GM12878 (cell line): ENCODE measurements at regions not wholly inside any gene's neighbourhood (a gene's known extent, or its start where the extent isn't known, plus 50 kb on each side); places are given as distances from the start of the nearest gene placed in this dataset.

Experiments
- ATAC-seq: fragments of 200-7000 bp; cut with Tn5 transposase; 3 replicates; pipeline ENCODE4 v1.9.1; 2020; ENCODE audit warnings: mild to moderate bottlenecking, moderate library complexity
- BruUV-seq: library from RNA; stranded (reverse); fragments of 400-500 nt; replicated peaks from 2 replicates; lab custom pipeline; 2021; lab: Mats Ljungman, UMichigan
- CTCF ChIA-PET: fragments of 300-600 bp; sonication (Branson Sonifier 250); formaldehyde crosslinking; extraction: SDS; loops from one replicate; lab custom pipeline; 2021; ENCODE audit warnings: inconsistent platforms; lab: Yijun Ruan, JAX
- POLR2A ChIA-PET: fragments of 350-600 bp; formaldehyde crosslinking; extraction: SDS; loops from one replicate; lab custom pipeline; 2021; ENCODE audit warnings: inconsistent platforms; lab: Charles Lee
- RAD21 ChIA-PET: fragments of 300-600 bp; sonication (Branson Sonifier 250); formaldehyde crosslinking; loops from one replicate; lab custom pipeline; 2023; ENCODE audit warnings: antibody characterized with exemption; ENCODE audit not compliant: unreplicated experiment; lab: Charles Lee
- SMC1A ChIA-PET: fragments of 300-600 bp; sonication (Branson Sonifier 250); formaldehyde crosslinking; loops from one replicate; lab custom pipeline; 2023; ENCODE audit not compliant: unreplicated experiment, uncharacterized antibody; lab: Charles Lee
- DNase-seq: peaks from one replicate; pipeline ENCODE4 v3.0.0-alpha.2; 2011; ENCODE audit warnings: low read depth, low spot score
- FAIRE-seq: peaks from 3 replicates; lab custom pipeline; 2011; peaks lifted over from hg19 to GRCh38; lab: Jason Lieb, UNC
- H2AFZ ChIP-seq: 2 replicates; pipeline ENCODE4 v1.6.0; 2011; ENCODE audit warnings: low read depth, low read length, control low read depth; ENCODE audit not compliant: control insufficient read depth
- H3K27ac ChIP-seq: 2 replicates; pipeline ENCODE4 v1.5.1; 2011; ENCODE audit warnings: control low read depth; ENCODE audit not compliant: control insufficient read depth, insufficient read depth
- H3K27me3 ChIP-seq, 2 experiments: replicated peaks in 1 of 2; 2 replicates each; pipeline versions ENCODE4 v1.6.0 to v1.6.1; 2011; ENCODE audit warnings: low read length in 1 of 2; ENCODE audit not compliant: control insufficient read depth in 2 of 2, insufficient read depth in 2 of 2
- H3K36me3 ChIP-seq, 2 experiments: 2 replicates each; pipeline ENCODE4 v1.5.1; 2011; ENCODE audit warnings: low read length in 1 of 2; ENCODE audit not compliant: control insufficient read depth in 2 of 2, insufficient read depth in 2 of 2
- H3K4me1 ChIP-seq: 2 replicates; pipeline ENCODE4 v1.6.1; 2011; ENCODE audit warnings: mild to moderate bottlenecking, low read length, moderate library complexity, mixed read lengths; ENCODE audit not compliant: control insufficient read depth, insufficient read depth
- H3K4me2 ChIP-seq: 2 replicates; pipeline ENCODE4 v1.6.0; 2011; ENCODE audit warnings: control low read depth; ENCODE audit not compliant: control insufficient read depth, insufficient read depth
- H3K4me3 ChIP-seq: fragments of 200-600 bp; sonication (generic); 2 replicates; pipeline ENCODE4 v1.5.1; 2016
- H3K79me2 ChIP-seq: 2 replicates; pipeline ENCODE4 v1.6.0; 2011; ENCODE audit warnings: low read length; ENCODE audit not compliant: control insufficient read depth, insufficient read depth
- H3K9ac ChIP-seq: 2 replicates; pipeline ENCODE4 v1.8.0; 2011; ENCODE audit warnings: low read length, control low read depth, mixed read lengths; ENCODE audit not compliant: control insufficient read depth, insufficient read depth
- H3K9me3 ChIP-seq: replicated peaks from 3 replicates; pipeline ENCODE4 v1.5.1; 2011; ENCODE audit warnings: mild to moderate bottlenecking, low read length; ENCODE audit not compliant: control insufficient read depth, insufficient read depth
- H4K20me1 ChIP-seq: 2 replicates; pipeline ENCODE4 v1.6.0; 2011; ENCODE audit not compliant: control insufficient read depth, insufficient read depth
- BCL11A ChIP-seq: IDR thresholded peaks from 2 replicates; pipeline ENCODE4 v1.6.1; 2011; ENCODE audit warnings: low read depth, low read length
- BMI1 ChIP-seq: fragments of 450-650 bp; IDR thresholded peaks from 2 replicates; pipeline ENCODE4 v1.6.1; 2016; ENCODE audit warnings: mild to moderate bottlenecking, moderate library complexity, borderline replicate concordance
- CBX3 ChIP-seq: fragments of 200-600 bp; sonication (generic); IDR thresholded peaks from 2 replicates; pipeline ENCODE4 v1.6.1; 2016; ENCODE audit warnings: low read depth, borderline replicate concordance
- CEBPB ChIP-seq, 2 experiments: fragments of 150-350 bp in 1 of 2; IDR thresholded peaks; 2 replicates each; pipeline ENCODE4 v1.6.1; 2012 to 2014; ENCODE audit warnings: low read depth in 2 of 2, low read length in 2 of 2, borderline replicate concordance in 1 of 2, inconsistent platforms in 1 of 2
- EED ChIP-seq: sonication (generic); IDR thresholded peaks from 2 replicates; pipeline ENCODE4 v1.6.1; 2016; ENCODE audit warnings: antibody characterized with exemption, low read depth
- GABPA ChIP-seq: IDR thresholded peaks from 2 replicates; pipeline ENCODE4 v1.6.1; 2014; ENCODE audit warnings: antibody characterized with exemption, low read depth, mild to moderate bottlenecking, inconsistent platforms
- MEF2B ChIP-seq: fragments of 450-650 bp; IDR thresholded peaks from 2 replicates; pipeline ENCODE4 v1.6.1; 2018; ENCODE audit warnings: mild to moderate bottlenecking, moderate library complexity; ENCODE audit not compliant: partially characterized antibody, poor library complexity, severe bottlenecking
- MTA3 ChIP-seq: IDR thresholded peaks from 2 replicates; pipeline ENCODE4 v1.6.1; 2012; ENCODE audit warnings: low read length, inconsistent platforms, borderline replicate concordance
- RAD51 ChIP-seq: fragments of 450-650 bp; IDR thresholded peaks from 2 replicates; pipeline ENCODE4 v1.6.1; 2016; ENCODE audit warnings: moderate library complexity, mild to moderate bottlenecking, inconsistent platforms
- SIN3A ChIP-seq: IDR thresholded peaks from 2 replicates; pipeline ENCODE4 v1.6.1; 2012; ENCODE audit warnings: low read depth, low read length, improper control_type of control experiment
- SIX5 ChIP-seq: IDR thresholded peaks from 2 replicates; pipeline ENCODE4 v1.6.1; 2011; ENCODE audit warnings: mild to moderate bottlenecking, low read depth, low read length, moderate library complexity; ENCODE audit not compliant: severe bottlenecking
- SMARCA5 ChIP-seq: fragments of 450-650 bp; IDR thresholded peaks from 2 replicates; pipeline ENCODE4 v1.6.1; 2017; ENCODE audit warnings: mild to moderate bottlenecking
- SREBF2 ChIP-seq: IDR thresholded peaks from 2 replicates; pipeline ENCODE4 v1.6.1; 2012; ENCODE audit warnings: mild to moderate bottlenecking, low read length
- SRF ChIP-seq, 2 experiments: IDR thresholded peaks; 2 replicates each; pipeline ENCODE4 v1.6.1; 2011; ENCODE audit warnings: low read depth in 2 of 2, low read length in 2 of 2, mild to moderate bottlenecking in 1 of 2, moderate library complexity in 1 of 2
- ZNF24 ChIP-seq: fragments of 450-650 bp; IDR thresholded peaks from 2 replicates; pipeline ENCODE4 v1.6.1; 2017; ENCODE audit warnings: antibody characterized with exemption, mild to moderate bottlenecking
- WGBS: methylation state at CpG from one replicate; pipeline ENCODE4 v1.1.6; 2016; ENCODE audit warnings: low lambda C conversion rate; ENCODE audit not compliant: insufficient replicate concordance, insufficient coverage; ENCODE audit errors: missing lambda C conversion rate; 5-methylcytosine and 5-hydroxymethylcytosine counted together
- in situ Hi-C: fragments of 300-500 bp; cut with MboI; formaldehyde crosslinking; loops from 9 replicates; pipeline ENCODE4 v1.14.3; 2018; ENCODE audit warnings: mixed read lengths
- intact Hi-C: fragments of 100-400 bp; cut with micrococcal nuclease; formaldehyde crosslinking; loops from one replicate; pipeline ENCODE4 v1.14.2; 2022; ENCODE audit not compliant: unreplicated experiment
- TF ChIP-seq, protein P1 (sequence below): fragments of 450-650 bp; IDR thresholded peaks from 2 replicates; pipeline ENCODE4 v1.6.1; 2016; ENCODE audit warnings: mild to moderate bottlenecking
- TF ChIP-seq, protein P2 (sequence below): IDR thresholded peaks from 2 replicates; pipeline ENCODE4 v1.6.1; 2011; ENCODE audit warnings: low read depth, mild to moderate bottlenecking, low read length, moderate library complexity, borderline replicate concordance; ENCODE audit errors: extremely low read depth

DNA sequence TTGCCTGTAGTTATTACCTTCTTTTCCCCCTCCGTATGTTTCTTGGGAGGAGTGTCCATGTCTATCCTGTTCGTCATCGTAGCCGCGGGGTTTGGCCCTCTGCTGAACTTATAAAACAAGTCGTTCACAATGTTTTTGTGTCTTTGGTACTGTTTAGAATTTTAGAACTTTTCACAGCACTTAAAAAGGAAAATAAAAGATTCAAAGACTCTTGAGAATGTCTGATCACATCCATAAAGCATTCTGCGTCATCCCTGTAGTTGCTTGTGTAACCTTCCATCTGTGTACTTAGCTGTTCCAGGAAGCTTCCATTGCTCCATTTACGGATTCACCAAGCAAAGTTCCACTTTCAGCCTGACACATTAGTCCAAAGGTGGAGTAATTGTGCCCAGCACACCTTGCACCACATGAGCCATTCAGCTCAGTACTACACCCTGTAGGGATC is 677.1 kb upstream of the NR2F2 start:
- Histone ChIP-seq H3K27me3 (no peaks in the 10 kb centered on the region), H3K9me3 (no peaks in the 10 kb centered on the region; the same call in 2 of the 3 replicates), H4K20me1 (no peaks in the 10 kb centered on the region), H2AFZ (no peak overlapping the region), H3K9ac (no peak overlapping the region), H3K79me2 (no peaks in the 10 kb centered on the region), H3K4me2 (no peak overlapping the region), H3K4me1 (no peaks in the 10 kb centered on the region), H3K36me3 (no peaks in the 10 kb centered on the region), H3K27ac (no peak overlapping the region), H3K4me3 (no peak overlapping the region)
- 56% methylated on average over 8 of the region's 8 CpGs for WGBS
- ATAC-seq = no peak
- DNase-seq = no peak
- no peak for FAIRE-seq
- no peak for TF ChIP-seq SMARCA5
- no peak for TF ChIP-seq SIX5
- TF ChIP-seq SIN3A = no peak
- no peak for TF ChIP-seq EED
- TF ChIP-seq SRF (IDR thresholded peaks at IDR 0.05; ENCODE audit: low read depth in 2 of 2, low read length in 2 of 2) = no peak
- TF ChIP-seq GABPA = no peak
- no peak for TF ChIP-seq MTA3
- TF ChIP-seq, protein P1, sequence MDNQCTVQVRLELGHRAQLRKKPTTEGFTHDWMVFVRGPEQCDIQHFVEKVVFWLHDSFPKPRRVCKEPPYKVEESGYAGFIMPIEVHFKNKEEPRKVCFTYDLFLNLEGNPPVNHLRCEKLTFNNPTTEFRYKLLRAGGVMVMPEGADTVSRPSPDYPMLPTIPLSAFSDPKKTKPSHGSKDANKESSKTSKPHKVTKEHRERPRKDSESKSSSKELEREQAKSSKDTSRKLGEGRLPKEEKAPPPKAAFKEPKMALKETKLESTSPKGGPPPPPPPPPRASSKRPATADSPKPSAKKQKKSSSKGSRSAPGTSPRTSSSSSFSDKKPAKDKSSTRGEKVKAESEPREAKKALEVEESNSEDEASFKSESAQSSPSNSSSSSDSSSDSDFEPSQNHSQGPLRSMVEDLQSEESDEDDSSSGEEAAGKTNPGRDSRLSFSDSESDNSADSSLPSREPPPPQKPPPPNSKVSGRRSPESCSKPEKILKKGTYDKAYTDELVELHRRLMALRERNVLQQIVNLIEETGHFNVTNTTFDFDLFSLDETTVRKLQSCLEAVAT = no peak
- TF ChIP-seq RAD51 = no peak
- no peak for TF ChIP-seq SREBF2
- TF ChIP-seq, protein P2, sequence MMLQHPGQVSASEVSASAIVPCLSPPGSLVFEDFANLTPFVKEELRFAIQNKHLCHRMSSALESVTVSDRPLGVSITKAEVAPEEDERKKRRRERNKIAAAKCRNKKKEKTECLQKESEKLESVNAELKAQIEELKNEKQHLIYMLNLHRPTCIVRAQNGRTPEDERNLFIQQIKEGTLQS = no peak
- no peak for TF ChIP-seq ZNF24
- no peak for TF ChIP-seq MEF2B
- TF ChIP-seq BCL11A = no peak
- TF ChIP-seq CBX3 = no peak
- no peak for TF ChIP-seq BMI1
- no peak for TF ChIP-seq CEBPB (IDR thresholded peaks at IDR 0.05; ENCODE audit: borderline replicate concordance in 1 of 2, low read depth in 2 of 2, low read length in 2 of 2)
- intact Hi-C loops (no loop called here), in situ Hi-C loops (no loop called here)
- BruUV-seq = no TSS peak
- ChIA-PET SMC1A (interaction anchor here (1.0 to 2.8 kb wide), 7 partner anchors 9 to 20 kb away, joined by 3 to 11 read pairs (median 4); no protein-coding TSS in a partner anchor), RAD21 (no interaction called here), POLR2A (interaction anchor here (1.4 kb wide), 1 partner anchor 11 kb away, joined by 3 read pairs; no protein-coding TSS in a partner anchor), CTCF (interaction anchor here (2.1 kb wide), 1 partner anchor 13 kb away, joined by 6 read pairs; no protein-coding TSS in a partner anchor)
